Activated B cell treated with CpG ODN at 0.5 μM for 24 hours (primary cell): ENCODE measurements at regions not wholly inside any gene's neighbourhood (a gene's known extent, or its start where the extent isn't known, plus 50 kb on each side); places are given as distances from the start of the nearest gene placed in this dataset.
"Not testable (repeated sequence)": the region's sequence is repeated elsewhere in the genome, so short reads cannot be mapped to it uniquely, and the experiment has no call there.

Experiments used
- ATAC-seq: fragments of 200-7000 bp; cut with Tn5 transposase; one replicate; pipeline ENCODE4 v1.10.0; 2021; ENCODE audit warnings: low read depth, mild to moderate bottlenecking, moderate library complexity
- CTCF ChIA-PET: fragments of 350-600 bp; sonication (Branson Sonifier 250); formaldehyde crosslinking; loops from one replicate; lab custom pipeline; 2021; ENCODE audit warnings: antibody characterized with exemption; lab: Charles Lee
- POLR2A ChIA-PET: fragments of 350-600 bp; sonication (Branson Sonifier 250); formaldehyde crosslinking; loops from one replicate; lab custom pipeline; 2021; ENCODE audit warnings: antibody characterized with exemption; lab: Charles Lee
- DNase-seq: peaks from one replicate; pipeline ENCODE4 v3.0.0; 2022
- H3K27ac Mint-ChIP-seq: one replicate; pipeline ENCODE4 v1.8.0; 2020; ENCODE audit warnings: mixed read lengths
- H3K27me3 Mint-ChIP-seq: one replicate; pipeline ENCODE4 v1.8.0; 2021; ENCODE audit warnings: mixed read lengths
- H3K36me3 Mint-ChIP-seq: one replicate; pipeline ENCODE4 v1.8.0; 2021; ENCODE audit warnings: low read depth, mixed read lengths
- H3K4me1 Mint-ChIP-seq: one replicate; pipeline ENCODE4 v1.8.0; 2021; ENCODE audit warnings: mixed read lengths
- H3K4me3 Mint-ChIP-seq: one replicate; pipeline ENCODE4 v1.8.0; 2020; ENCODE audit warnings: mild to moderate bottlenecking, mixed read lengths
- H3K9me3 Mint-ChIP-seq: one replicate; pipeline ENCODE4 v1.8.0; 2020; ENCODE audit warnings: mixed read lengths
- intact Hi-C: fragments of 100-400 bp; cut with micrococcal nuclease; formaldehyde crosslinking; loops from one replicate; pipeline ENCODE4 v1.15.1; 2024
- TF ChIP-seq, protein P1 (sequence below): fragments of 200-600 bp; IDR thresholded peaks from one replicate; pipeline ENCODE4 v1.8.0; 2022; ENCODE audit warnings: antibody characterized with exemption, mild to moderate bottlenecking

DNA sequence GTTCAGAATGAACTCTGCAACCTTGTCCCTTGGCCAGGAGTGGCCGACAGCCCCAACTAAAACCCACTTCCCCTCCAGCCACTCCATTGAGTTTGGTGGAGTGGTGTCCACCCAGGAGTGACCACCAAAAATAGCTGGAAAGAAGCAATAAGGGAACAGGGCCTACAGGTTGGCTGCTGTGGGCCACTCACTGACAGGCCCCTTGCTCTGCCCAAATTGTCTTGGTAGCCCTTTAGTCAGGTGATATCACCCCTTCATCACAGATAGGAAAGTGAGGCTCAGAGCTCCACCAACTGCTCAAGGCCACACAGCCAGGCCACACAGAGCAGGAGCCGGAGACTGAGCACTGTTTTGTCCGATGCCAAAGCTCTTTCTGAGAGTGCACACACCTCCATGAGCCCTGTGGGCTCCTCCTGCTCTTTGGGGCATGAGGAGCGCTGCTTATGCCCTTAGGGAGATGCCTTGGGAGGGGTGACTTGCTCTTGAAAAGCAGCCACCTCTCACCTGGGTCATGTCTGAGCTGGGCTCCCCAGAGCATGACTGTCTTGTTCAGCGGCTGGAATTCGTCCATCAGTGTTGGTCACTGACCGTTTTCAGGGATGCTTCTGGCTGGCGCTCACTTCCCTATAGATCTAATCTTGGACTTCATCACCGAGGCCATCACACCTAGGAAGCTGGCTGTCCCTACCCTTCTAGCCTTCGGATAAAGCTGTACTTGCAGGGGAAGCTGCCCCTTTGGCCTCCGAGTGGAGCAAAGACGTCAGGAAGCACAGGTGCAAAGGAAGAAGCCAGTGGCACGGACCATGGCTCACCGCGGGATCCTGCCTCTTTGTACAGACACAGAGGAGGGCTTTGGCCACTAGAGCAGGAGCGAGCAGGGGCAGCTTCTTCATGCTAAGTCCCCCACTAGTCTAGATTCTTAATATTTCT, 186.0 kb upstream of the ZNF469 start:
- TF ChIP-seq, protein P1, sequence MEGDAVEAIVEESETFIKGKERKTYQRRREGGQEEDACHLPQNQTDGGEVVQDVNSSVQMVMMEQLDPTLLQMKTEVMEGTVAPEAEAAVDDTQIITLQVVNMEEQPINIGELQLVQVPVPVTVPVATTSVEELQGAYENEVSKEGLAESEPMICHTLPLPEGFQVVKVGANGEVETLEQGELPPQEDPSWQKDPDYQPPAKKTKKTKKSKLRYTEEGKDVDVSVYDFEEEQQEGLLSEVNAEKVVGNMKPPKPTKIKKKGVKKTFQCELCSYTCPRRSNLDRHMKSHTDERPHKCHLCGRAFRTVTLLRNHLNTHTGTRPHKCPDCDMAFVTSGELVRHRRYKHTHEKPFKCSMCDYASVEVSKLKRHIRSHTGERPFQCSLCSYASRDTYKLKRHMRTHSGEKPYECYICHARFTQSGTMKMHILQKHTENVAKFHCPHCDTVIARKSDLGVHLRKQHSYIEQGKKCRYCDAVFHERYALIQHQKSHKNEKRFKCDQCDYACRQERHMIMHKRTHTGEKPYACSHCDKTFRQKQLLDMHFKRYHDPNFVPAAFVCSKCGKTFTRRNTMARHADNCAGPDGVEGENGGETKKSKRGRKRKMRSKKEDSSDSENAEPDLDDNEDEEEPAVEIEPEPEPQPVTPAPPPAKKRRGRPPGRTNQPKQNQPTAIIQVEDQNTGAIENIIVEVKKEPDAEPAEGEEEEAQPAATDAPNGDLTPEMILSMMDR, result no peak
- no peak overlapping the region for H3K4me3 Mint-ChIP-seq
- H3K4me1 Mint-ChIP-seq, result no peaks in the 10 kb centered on the region
- H3K9me3 Mint-ChIP-seq, result peaks cover 3% of the 10 kb centered on the region
- no peak overlapping the region for H3K27ac Mint-ChIP-seq
- intact Hi-C loops, result loop anchor here (10.0 kb wide), 1 partner anchor 238 kb away; no protein-coding TSS in a partner anchor
- ChIA-PET POLR2A (no interaction called here), CTCF (interaction anchor here (1.0 kb wide), 1 partner anchor 241 kb away, joined by 3 read pairs; no protein-coding TSS in a partner anchor)
- H3K27me3 Mint-ChIP-seq, result no peaks in the 10 kb centered on the region
- DNase-seq, result no peak
- no peaks in the 10 kb centered on the region for H3K36me3 Mint-ChIP-seq
- ATAC-seq, result no peak

DNA sequence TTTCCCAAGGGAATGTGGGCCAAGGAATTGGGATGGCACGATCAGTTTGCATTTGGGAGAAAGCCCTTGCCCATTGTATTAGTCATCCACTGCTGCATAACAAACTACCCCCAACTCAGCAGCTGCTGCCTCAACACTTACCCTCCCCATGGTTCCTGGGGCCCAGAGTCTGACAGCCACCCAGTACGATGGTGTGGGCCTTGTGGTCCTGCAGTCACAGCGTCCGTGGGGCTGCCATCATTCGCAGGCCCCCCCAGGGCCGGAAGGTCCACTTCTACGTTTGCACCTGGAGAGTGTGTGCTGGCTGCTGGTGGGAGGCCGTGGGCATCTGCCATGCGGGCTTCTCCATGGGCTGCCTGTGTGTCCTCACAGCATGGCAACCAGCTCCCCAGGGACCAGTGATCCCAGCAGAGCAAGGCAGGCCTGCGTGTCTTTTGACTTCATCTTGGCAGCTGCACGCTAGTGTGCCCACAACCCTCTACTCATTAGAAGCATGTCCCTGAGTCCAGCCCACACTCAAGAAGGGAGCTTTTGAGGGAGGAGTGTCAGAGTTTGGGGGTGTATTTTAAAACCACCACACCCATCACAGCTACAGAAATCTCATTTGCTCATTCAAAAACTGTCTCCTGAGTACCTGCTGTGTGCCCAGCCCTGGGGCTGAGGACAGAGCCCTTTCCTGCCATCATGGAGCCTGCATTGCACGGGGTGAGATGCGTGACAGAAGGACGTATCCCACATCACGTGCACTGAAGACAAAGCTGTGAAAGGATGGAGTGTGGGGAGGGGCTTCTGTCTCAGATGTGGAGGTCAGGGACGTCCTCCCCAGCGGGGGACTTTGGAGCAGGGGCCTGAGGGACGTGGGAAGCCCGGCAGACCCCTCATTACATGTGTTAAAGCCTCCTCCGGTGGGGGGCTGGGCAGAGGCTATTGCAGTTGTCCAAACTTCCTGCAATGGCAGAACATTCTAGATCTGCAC, 185.0 kb upstream of the ZNF469 start:
- intact Hi-C loops, result loop anchor here (10.0 kb wide), 1 partner anchor 237 kb away; no protein-coding TSS in a partner anchor
- CTCF ChIA-PET, result no interaction called here
- ATAC-seq (no peak), DNase-seq (no peak)
- Mint-ChIP-seq H3K4me3 (no peak overlapping the region), H3K27me3 (no peaks in the 10 kb centered on the region), H3K9me3 (no peaks in the 10 kb centered on the region), H3K4me1 (no peaks in the 10 kb centered on the region), H3K36me3 (no peaks in the 10 kb centered on the region), H3K27ac (no peak overlapping the region)
- TF ChIP-seq, protein P1, result no peak
- POLR2A ChIA-PET, result no interaction called here

DNA sequence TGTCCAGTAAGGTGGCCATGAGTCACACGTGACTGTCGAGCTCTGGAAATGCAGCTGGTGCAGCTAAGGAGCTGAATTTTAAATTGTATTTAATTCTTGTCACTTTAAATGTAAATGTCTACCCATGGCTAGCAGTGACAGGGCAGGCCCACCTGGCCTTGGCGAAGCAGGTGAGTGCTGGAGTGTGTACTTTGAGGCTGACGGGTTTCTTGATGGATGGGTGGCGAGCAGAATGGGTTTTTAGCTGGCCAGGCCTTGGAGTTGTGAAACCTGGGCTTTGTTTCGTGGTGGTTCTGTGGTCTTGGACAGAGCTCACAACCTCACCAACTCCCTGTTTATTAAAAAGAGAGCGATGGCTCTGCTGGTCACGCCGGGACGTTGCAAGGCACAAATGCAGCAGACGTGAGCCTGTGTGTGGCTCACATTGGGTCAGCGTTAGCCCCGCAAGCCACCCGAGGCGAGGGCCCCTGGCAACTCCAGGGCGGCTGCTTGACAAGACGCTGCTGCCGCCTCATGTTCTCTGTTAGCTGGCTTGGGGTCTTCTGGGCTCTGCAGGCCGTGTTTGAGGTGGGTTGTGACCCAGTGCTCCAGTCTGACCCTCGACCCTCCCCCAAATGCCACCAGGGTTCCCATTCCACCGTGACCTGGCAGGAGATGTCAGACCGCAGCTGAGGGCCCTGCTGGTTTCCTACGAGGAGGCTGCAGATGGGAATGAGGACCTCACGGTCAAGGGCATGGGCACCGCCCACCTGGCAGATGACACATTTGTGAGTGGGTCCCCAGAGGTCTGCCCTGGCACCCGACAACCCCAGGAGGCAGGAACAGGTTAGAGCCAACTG, 184.1 kb upstream of the ZNF469 start:
- H3K27me3 Mint-ChIP-seq, DNase-seq, H3K9me3 Mint-ChIP-seq, CTCF ChIA-PET, ATAC-seq, POLR2A ChIA-PET, H3K4me1 Mint-ChIP-seq, H3K36me3 Mint-ChIP-seq, H3K27ac Mint-ChIP-seq, H3K4me3 Mint-ChIP-seq: not testable (repeated sequence)
- intact Hi-C loops, result loop anchor here (10.0 kb wide), 1 partner anchor 236 kb away; no protein-coding TSS in a partner anchor

DNA sequence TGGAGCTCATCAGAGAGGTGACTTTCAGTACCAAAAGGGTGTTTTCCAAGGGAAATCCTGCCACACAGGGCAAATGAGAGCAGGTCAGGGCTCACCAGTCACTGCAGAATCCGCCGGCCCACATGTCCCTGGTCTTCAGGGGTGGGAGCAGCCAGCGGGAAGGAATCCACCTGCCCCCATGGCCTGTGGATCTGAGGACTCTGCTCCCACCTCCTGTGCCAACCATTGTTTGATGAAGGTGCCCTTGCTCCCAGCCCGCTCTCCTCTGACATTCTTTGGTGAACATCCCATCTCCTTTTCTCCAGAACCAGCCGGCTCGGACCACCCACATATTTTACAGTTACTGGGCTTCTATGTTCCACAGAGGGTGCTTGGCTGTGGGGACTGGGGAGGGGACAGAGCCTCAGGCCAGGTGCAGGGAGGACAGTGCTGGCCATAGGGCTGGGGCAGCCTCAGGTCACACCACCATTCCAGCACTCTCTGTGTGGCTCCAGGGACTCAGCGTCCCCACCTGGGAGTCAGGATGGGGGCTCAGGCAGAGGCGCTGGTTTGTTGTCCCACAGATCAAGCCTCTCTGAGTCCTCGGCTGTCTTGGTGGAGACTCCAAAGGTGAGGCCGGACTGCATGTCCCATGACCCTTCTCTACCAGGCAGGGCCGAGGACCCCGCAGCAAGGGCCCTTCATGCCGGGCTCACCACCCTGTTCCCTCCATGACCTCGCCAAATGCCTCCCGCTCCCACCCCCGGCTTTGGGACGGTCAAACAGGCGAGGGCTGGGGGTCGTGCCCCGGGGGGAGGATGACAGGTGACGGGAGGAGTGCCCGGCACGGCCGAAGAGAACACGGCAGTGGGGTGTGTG, 183.2 kb upstream of the ZNF469 start:
- H3K27ac Mint-ChIP-seq, H3K9me3 Mint-ChIP-seq, CTCF ChIA-PET, H3K27me3 Mint-ChIP-seq, H3K4me1 Mint-ChIP-seq, H3K36me3 Mint-ChIP-seq, H3K4me3 Mint-ChIP-seq, ATAC-seq, POLR2A ChIA-PET, DNase-seq: not testable (repeated sequence)
- intact Hi-C loops, result loop anchor here (10.0 kb wide), 1 partner anchor 235 kb away; no protein-coding TSS in a partner anchor

DNA sequence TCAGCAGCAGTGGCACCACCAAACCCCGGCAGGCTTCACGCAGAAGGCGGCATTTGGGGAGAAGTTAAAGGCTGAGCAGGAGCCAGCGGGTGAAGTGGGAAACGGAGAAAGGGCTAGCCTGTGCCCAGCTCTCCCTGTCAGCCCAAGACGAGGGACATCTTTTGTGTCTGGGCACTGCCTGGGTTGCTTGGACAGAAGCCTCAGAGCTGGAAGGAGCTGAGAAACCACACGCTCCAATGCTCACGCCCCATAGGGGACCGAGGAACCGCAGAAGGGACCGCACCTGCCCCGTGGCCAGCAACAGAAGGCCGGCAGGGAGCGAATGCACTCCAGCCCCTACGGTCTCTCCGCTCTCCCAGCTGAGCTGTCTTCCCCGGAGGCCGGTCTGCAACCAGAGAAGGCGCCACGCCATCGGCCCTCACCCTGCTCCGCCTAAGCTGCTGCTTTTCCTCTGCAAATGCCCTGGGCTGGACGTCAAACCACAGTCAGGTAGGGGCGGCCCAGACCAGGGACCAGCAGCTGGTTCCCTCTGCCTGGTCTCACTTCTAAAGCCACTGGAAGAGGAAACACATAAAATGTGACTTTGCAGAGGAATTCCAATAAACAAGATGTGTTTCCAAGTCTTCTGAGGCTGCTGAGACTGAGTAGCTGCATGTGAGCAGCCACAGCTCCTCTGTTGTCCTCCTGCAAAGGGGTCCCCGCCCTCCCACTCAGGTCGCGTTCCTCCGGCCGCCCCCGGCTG, 182.4 kb upstream of the ZNF469 start:
- H3K4me1 Mint-ChIP-seq, DNase-seq, H3K36me3 Mint-ChIP-seq, ATAC-seq, H3K4me3 Mint-ChIP-seq, H3K27ac Mint-ChIP-seq, intact Hi-C loops, H3K9me3 Mint-ChIP-seq, CTCF ChIA-PET, POLR2A ChIA-PET, H3K27me3 Mint-ChIP-seq: not testable (repeated sequence)
